HEK293T (cell line): ENCODE measurements at regions not wholly inside any gene's neighbourhood (a gene's known extent, or its start where the extent isn't known, plus 50 kb on each side); places are given as distances from the start of the nearest gene placed in this dataset.

Experiments
- ARNT ChIP-seq: fragments of 450-650 bp; IDR thresholded peaks from 2 replicates; pipeline ENCODE4 v1.6.1; 2017; ENCODE audit warnings: mild to moderate bottlenecking
- BHLHE40 ChIP-seq: fragments of 450-650 bp; IDR thresholded peaks from 2 replicates; pipeline ENCODE4 v1.6.1; 2016; ENCODE audit warnings: mild to moderate bottlenecking, moderate library complexity, borderline replicate concordance
- CTBP1 ChIP-seq: fragments of 450-650 bp; IDR thresholded peaks from 2 replicates; pipeline ENCODE4 v1.6.1; 2016; ENCODE audit warnings: borderline replicate concordance
- ELF4 ChIP-seq: fragments of 450-650 bp; IDR thresholded peaks from 2 replicates; pipeline ENCODE4 v1.6.1; 2017; ENCODE audit warnings: antibody characterized with exemption
- FOXA1 ChIP-seq: fragments of 450-650 bp; IDR thresholded peaks from 2 replicates; pipeline ENCODE4 v1.6.1; 2016; ENCODE audit warnings: mild to moderate bottlenecking
- FOXK2 ChIP-seq: fragments of 450-650 bp; IDR thresholded peaks from 2 replicates; pipeline ENCODE4 v1.6.1; 2016; ENCODE audit warnings: mild to moderate bottlenecking
- FOXM1 ChIP-seq: fragments of 450-650 bp; IDR thresholded peaks from 2 replicates; pipeline ENCODE4 v1.6.1; 2017; ENCODE audit warnings: mild to moderate bottlenecking, borderline replicate concordance
- LEF1 ChIP-seq: fragments of 450-650 bp; IDR thresholded peaks from 2 replicates; pipeline ENCODE4 v1.6.1; 2017; ENCODE audit warnings: mild to moderate bottlenecking, borderline replicate concordance
- NFRKB ChIP-seq: fragments of 450-650 bp; IDR thresholded peaks from 2 replicates; pipeline ENCODE4 v1.6.1; 2016; ENCODE audit warnings: mild to moderate bottlenecking, moderate library complexity
- PKNOX1 ChIP-seq: fragments of 450-650 bp; IDR thresholded peaks from 2 replicates; pipeline ENCODE4 v1.6.1; 2016
- SP1 ChIP-seq: fragments of 450-650 bp; IDR thresholded peaks from 2 replicates; pipeline ENCODE4 v1.6.1; 2017
- SUZ12 ChIP-seq: fragments of 450-650 bp; IDR thresholded peaks from 2 replicates; pipeline ENCODE4 v1.6.1; 2016; ENCODE audit warnings: mild to moderate bottlenecking
- TARDBP ChIP-seq: fragments of 450-650 bp; IDR thresholded peaks from 2 replicates; pipeline ENCODE4 v1.6.1; 2016
- ZNF384 ChIP-seq: fragments of 450-650 bp; IDR thresholded peaks from 2 replicates; pipeline ENCODE4 v1.6.1; 2016

DNA sequence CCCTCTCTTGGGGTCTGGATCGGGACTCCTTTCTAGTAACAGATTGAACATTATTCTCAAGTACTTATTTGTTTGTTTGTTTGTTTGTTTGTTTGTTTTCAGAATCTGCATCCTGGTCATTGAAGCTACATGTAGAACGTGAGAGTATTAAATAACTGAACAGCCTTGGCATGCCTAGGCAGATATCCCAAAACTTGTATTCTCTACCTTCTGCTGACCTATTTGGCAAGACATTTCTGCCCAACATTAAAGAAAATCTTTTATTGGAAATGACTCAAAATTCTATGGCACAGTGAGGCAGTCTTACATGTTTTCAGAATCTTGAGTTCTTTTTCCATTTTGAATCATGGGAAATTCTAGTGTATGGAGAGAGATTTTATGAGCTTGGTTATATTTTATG lies 165.1 kb upstream of the CNOT2 start:
- TF ChIP-seq BHLHE40 (no peak), FOXM1 (no peak), CTBP1 (no peak), ZNF384 (no peak), NFRKB (no peak), FOXK2 (no peak), ELF4 (no peak), TARDBP (no peak), SP1 (no peak), SUZ12 (no peak), ARNT (no peak), FOXA1 (no peak), PKNOX1 (no peak), LEF1 (no peak)
